ENCODE measurements at regions not wholly inside any gene's neighbourhood (a gene's known extent, or its start where the extent isn't known, plus 50 kb on each side); places are given as distances from the start of the nearest gene placed in this dataset.

DNA sequence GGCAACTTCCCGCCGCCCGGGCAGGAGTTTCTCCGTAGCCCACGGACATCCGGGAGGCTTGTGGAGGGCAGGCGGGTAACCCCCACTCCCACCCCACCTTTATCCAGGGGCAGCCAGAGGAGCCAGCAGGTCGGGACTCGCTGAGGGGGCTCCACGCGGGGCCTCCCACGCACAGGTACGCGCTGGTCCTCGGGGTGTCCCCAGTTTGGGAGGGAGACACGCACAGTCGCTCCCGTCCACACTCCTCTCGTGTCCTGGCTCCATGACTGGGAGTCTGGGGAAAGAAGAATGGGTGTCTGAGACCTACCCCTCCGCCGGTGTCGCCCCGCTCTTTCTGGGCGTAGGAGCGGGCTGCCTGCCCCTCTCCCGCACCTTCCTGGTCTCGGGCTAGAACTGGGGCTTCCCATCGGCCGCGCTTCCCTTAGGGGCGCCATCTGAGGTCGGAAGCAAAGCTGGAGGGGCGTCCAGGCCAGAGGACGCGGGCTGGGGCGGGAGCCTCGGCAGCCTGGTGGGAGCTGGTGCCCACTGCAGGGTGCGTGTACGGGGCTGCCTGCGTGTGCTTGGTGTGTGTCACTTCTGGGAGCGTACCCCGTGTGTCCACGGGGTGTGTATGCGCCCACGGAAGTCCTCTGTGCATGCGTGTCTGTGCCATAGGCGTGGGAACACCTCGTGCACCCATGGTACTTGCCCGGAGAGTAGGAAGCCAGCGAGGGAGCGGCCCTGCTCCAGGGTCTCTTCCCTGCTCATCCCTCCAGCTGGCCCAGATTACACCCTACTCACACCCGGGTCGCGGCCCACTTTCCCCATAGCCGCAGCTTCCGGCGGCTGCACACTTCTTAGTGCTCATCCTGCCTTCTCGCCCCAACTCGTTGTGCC is 73.0 kb upstream of the LEP start:
- DNase-seq (ENCODE audit: low spot score), result no peak

DNA sequence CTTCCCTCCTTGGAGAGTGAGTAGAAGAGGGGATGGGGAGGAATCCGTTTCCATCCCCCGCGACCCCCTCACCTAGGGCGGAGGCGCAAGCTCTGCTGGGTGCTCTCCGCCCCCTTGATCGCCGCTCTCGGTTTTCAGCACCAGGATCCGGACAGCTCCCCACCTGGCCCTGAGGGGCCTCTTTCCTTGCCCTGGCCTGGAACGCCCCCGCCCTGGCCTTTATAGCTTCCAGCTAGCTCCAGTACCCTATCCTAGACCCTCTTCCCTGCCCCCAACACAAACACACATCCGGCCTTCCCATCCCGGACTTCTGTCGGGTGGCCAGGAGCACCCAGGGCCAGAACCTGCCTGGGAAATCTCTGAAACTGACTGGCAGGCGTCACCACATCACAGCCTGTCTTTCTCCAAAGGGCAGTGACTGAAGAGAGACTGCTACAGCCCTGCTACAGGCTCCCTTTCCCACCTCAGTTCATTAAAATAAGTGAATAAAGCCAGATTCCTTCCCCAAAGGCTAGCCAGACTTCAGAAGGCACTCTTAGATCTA is 72.3 kb upstream of the LEP start:
- no peak for DNase-seq (ENCODE audit: low spot score)

DNA sequence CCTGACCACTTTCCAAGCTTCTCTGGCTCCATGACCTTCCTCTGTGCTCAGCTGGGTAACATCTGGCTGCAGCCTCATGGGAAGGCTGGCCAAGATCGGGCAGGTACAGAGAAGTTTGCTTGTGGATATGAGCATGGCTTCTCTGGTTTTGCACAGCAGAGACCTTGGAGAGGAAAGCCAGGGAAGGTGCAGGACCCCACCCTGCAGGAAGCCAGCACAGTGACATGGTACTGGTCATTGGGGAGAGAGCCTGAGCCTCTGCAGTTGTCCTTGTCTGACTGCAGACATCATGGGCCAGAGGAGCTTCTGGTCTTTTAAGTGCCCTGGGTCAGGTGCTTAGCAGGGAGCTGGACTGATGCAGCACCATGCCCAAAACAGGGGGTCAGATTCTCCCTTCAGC is 70.6 kb upstream of the LEP start:
- no peak for DNase-seq (ENCODE audit: low spot score)

DNA sequence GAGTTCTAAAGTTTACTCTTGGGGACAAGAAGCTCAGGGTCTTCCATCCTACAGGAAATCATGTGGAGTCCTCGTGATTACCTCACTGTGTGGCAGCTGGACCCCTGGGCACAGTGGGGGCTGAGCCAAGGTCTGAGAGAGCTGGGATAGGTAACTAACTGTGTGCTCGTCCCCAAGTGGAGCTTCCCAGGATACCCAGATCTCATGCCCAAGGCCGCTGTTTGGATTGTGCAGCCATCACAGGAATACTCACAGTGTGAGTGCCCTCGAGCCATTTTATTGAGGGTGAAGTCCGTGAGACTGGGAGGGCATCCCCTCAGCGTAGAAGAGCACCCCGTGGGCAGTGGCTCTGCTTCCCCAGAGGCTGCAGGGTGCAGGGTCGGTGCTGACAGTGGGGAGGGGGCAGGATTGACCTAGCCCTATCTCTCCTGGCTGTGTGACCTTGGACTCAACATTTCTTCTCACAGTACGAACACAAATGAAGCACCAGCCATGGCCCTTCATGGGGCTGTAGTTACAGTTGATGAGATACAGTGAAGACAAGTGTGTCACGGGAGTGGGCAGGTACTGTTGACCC is 69.6 kb upstream of the LEP start:
- DNase-seq (ENCODE audit: low spot score), result no peak

DNA sequence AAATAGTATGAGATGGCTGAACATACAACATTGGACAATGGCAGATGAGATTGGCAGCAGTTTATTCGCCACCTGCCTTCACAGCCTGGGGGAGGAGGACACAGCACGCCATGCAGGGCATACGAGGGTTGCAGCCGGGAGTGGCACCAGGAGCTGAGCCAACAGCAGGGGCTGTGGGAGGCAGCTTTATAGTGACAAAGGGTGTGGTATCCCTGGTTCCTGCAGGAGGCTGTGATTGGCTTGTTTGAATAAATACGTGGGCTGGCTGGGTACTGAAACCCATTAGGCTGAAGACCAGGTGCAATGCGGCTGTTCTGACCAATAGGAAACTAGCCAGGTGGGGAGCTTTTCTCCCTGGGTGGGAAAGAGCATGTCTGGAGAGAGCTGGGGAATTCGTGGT is 68.9 kb upstream of the LEP start:
- DNase-seq (ENCODE audit: low spot score), result no peak

DNA sequence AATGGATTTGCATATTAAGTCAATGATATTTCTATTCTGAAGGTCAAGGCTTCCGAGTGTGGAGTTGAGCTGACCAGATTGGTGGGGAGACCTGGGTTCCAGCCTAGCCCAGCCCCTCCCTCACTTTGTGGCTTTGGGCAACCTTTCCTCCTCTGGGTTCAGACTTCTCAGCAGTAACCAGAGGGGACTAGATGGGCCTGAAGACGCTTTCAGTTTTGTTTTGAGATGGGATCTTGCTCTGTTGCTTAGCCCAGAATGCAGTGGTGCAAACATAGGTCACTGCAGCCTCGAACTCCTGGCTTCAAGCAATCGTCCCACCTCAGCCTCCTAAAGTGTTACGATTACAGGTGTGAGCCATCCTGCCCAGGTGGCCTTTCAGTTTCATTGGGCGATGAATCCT is 68.1 kb upstream of the LEP start:
- no peak for DNase-seq (ENCODE audit: low spot score)

DNA sequence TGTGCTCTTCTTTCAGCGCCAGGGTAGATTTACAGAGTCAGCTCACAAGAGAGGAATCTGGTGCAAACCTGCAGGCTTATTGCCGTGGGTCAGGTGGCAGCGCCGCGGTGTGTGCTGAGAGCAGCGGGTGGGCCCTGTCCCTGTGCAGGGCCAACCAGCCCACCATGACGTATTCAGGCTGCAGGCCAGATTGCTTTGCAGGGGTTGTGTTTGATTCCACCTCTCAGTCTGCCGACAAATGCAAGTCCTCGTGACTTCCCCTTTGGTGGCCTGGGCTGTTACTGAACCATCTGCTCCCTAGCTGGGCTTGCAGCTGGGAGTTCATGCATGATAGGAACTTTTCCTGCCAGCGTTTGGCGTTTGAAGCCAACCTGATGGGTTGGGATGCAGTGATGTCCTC is 66.7 kb upstream of the LEP start:
- no peak for DNase-seq (ENCODE audit: low spot score)

DNA sequence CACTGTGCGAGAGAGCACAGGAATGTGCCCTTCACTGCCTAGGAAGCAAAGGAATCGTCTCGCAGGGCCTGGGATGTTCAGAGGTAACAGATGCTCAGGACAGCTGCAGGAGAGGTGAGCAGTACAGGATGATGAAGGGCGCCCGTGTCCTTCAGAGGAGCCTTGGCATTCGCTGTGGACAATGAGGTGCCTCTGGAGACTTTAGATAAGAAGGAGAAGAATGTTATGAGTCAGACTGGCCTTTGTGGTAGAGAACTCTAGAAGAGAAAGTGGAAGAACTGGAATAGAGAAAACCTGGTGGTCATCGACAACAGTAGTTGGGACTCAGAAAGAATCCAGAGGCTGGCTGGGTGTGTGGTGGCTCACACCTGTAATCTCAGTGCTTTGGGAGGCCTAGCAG is 64.4 kb upstream of the LEP start:
- DNase-seq (ENCODE audit: low spot score), result no peak

DNA sequence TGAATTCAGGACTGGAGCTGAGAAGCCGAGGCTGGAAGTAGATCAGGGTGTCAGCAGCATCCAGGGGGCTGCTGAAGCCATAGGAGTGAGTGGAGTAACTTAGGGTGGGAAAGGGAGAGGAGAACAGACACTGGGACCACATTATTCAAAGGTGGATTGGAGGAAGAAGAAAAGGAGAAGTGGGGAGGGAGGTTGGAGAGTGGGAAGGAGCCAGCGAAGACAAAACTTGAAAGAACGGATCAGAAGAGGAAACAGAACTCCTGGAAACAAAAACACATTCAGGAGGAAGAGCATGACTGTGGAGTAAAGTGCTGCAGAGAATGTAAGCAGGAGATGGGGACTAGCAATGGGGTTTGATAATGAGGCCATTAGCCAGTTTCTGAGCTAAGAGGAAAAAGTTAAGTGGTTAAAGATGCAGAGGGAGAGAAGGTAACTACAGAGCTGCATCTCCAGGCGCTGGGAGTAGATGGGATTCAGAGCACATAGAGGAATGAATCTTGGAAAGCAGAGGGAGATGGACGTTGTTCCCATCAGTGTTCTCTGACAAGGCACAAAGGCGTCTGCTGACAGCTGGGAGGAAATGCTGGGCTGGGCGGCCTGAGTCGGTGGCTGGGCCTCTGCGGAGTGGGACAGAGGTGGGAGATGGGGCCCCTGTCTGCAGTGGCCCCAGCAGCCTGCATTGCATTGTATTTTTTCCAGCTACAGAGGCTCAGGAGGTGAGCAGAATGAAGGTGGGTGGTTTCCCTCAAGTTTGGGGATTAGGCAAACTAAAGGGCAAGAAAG is 63.1 kb upstream of the LEP start:
- no peak for DNase-seq (ENCODE audit: low spot score)

DNA sequence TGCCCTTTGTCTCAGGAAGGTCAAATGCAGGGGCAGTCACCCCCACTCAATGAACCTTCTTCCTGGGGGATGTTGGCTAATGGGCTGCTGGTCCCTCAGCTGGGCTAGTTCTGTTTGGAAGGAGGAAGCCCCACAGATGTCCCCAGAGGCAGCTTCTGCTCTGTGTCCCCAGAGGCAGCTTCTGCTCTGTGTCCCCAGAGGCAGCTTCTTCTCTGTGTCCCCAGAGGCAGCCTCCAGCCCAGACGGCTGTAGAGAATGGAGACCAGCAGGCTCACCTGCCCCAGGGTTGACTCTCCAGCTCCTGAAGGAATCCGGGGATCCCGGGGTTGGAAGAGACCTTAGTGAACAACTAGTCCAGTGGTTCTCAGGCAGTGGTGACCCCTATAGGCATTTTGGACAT is 62.5 kb upstream of the LEP start:
- no peak for DNase-seq (ENCODE audit: low spot score)

DNA sequence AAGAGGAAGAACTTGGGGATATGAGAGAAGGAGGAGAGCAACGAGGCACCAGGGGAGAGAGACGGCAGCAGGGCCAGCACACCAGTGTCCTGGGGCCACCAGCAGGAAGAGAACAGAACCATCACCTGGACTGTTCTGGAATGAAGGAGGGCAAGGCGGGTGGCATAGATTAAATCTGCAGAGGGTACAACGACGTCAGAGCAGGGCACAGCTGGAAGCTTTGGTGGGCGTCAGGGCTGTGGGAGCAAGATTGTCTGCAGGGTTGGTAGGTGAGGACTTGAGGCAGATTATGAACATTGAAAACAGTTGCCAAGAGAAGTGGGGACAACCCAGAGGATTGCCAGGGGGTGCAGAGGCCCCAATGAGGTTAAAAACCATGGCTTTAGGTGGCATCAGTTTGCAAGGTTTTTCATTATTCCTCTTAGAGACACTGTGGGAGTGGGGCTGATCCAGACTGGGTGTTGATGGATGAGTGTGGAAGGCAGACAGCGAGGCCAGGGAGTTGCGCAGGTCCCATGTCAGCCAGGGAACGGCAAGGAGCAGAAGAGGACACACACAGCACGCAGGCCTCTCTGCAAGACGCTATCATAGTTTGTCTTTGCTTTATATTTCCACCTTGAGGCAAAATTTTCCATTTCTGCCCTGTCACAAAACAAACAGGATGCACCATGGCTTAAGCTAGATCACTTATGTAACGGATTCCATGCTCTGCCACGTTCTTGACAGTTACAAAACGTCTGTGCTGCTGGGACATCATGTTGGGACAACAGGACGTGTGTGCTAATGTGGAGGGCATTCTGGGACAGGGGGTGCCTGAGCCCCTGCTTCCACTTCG is 52.5 kb upstream of the LEP start:
- DNase-seq (ENCODE audit: low spot score), result no peak

DNA sequence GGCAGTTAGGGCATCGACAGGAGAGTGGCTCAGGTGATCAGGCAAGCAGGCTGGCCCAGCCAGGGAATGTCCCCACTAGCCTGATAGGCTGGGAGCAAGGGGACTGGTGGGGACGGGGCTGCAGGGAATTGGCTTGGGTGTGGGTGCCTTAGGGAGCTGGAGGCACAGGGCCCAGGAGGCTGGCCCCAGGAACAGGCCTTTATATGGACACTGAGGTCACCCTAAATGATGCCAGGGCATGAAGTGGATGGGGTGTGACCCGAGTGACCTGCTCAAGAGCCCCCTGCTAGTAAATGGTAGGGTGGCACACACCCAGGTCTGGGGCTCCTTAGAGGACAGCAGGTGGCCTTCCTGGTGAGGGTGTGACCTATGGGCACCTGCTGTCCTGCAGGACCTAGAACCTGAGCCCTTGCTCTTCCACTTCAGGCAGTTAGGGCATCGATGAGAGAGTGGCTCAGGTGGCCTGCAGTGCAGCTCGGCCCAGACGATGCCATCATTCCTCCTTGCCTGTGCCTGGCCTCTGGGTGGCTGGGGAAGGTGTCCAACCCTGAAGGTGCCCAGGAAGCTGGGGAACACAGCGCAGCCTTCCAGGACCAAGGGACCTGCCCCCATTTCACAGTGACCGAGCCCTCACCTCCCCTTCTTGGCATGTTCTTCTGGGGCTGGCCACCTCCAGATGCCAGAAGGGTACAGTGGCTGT is 51.7 kb upstream of the LEP start:
- DNase-seq (ENCODE audit: low spot score), result no peak

DNA sequence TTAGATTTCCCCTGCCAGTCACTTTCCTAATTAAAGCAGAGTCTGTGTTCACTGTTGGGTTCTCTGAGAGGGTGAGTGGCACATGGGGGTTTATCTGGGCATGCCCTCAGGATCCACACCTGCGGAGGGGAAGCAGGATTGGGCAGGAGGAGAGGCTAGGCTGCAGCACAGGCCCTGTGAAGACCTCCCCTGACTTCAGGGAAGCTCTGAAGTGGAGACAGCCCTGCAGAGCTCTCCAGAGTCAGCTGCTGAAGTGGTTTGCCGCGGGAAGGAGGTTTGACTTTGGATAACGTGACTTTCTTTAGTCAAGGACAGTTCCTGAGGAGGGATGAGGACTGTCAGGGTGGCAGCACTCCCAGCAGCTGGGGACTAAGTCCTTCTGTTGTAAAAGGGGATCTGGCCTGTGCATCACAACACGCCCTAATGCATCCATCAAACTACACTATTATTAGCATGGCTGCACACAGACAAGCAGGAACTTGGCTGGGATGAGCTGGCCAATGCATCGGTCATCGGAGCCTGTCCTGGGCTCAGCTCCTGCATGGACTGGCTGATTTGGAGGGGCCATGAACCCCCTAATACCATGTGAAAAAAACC is 50.9 kb upstream of the LEP start:
- DNase-seq (ENCODE audit: low spot score), result no peak

DNA sequence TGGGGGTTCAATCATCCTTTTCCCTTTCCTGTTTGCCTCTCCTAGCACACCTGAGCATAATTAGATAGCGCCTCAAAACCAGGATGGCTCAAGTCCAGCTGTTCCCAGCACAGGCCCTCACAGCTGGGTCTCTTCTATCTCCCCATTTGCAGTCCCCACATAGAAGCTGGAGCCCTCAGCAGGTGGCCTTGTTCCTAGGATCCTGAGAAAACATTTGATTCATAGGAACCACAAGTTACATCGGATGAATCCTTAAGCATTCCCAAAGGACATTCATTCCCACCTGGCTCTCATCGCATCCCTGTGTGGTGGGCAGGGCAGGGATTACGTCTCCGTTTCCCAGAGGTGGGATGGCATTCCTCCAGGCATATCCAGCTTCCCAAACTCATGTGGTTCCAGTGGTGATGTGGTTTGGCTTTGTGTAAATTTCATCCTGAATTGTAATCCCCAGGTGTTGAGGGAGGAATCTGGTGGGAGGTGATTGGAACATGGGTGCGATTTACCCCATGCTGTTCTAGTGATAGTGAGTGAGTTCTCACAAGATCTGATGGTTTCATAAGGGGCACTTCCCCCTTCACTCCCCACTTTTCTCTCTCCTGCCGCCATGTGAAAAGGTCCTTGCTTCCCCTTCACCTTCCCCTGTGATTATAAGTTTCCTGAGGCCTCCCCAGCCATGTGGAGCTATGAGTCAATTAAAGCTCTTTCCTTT is 49.8 kb upstream of the LEP start:
- DNase-seq (ENCODE audit: low spot score), result no peak

All from LoVo (cell line).